Ovary (tissue), 7 donors: ENCODE measurements at regions not wholly inside any gene's neighbourhood (a gene's known extent, or its start where the extent isn't known, plus 50 kb on each side); places are given as distances from the start of the nearest gene placed in this dataset.

Source experiments
- DNase-seq, 5 donors: peaks; one replicate each; pipeline ENCODE4 v3.0.0-alpha.2; 2019 to 2020
- H3K27ac ChIP-seq, 2 donors: fragments of 200-600 bp; one replicate each; pipeline versions ENCODE4 v1.5.1 to v1.8.0; 2019 to 2022
- H3K27me3 ChIP-seq: fragments of 200-600 bp; one replicate; pipeline ENCODE4 v1.8.0; 2022
- H3K36me3 ChIP-seq: fragments of 200-600 bp; sonication (generic); one replicate; pipeline ENCODE4 v1.5.1; 2019
- H3K4me1 ChIP-seq: one replicate; pipeline ENCODE4 v1.8.1; 2013; ENCODE audit warnings: mild to moderate bottlenecking, moderate library complexity; ENCODE audit not compliant: insufficient read depth
- H3K4me3 ChIP-seq: fragments of 200-600 bp; sonication (generic); one replicate; pipeline ENCODE4 v1.5.1; 2017
- H3K9me3 ChIP-seq, 2 donors: fragments of 200-600 bp in 1 of 2; sonication (generic) in 1 of 2; one replicate each; pipeline versions ENCODE4 v1.5.1 to v1.8.1; 2013 to 2019; ENCODE audit warnings: mild to moderate bottlenecking in 1 of 2, moderate library complexity in 1 of 2
- EP300 ChIP-seq: sonication (generic); formaldehyde crosslinking; IDR thresholded peaks from one replicate; pipeline ENCODE4 v1.6.1; 2017; ENCODE audit warnings: antibody characterized with exemption
- POLR2A ChIP-seq: fragments of 450-650 bp; IDR thresholded peaks from one replicate; pipeline ENCODE4 v1.6.1; 2017; ENCODE audit warnings: antibody characterized with exemption, mild to moderate bottlenecking, moderate library complexity
- WGBS, 3 donors: extraction: QIAGEN DNeasy Blood & Tissue Kit in 1 of 3; methylation state at CpG; one replicate each; pipeline versions ENCODE4 v1.1.5 to v1.1.7; 2013 to 2017; 5-methylcytosine and 5-hydroxymethylcytosine counted together
- intact Hi-C, 4 donors: fragments of 100-400 bp; cut with DNase I; formaldehyde crosslinking; loops; one replicate each; pipeline versions ENCODE4 v1.11.0 to v1.15.1; 2022 to 2023
- TF ChIP-seq, protein P1 (sequence below), 3 donors: fragments of 450-650 bp in 2 of 3; fragments of 200-600 bp in 1 of 3; IDR thresholded peaks; one replicate each; pipeline versions ENCODE4 v1.5.1 to v1.8.0; 2016 to 2022; ENCODE audit warnings: antibody characterized with exemption in 3 of 3, mild to moderate bottlenecking in 1 of 3
- donor health status: DM: no; HTN: no; CAD: no; lungs with moderate emphysema.
- donor health status: DM: no; HTN: no; CAD: no.
- donor health status: Bipolar disorder and iron deficiency.
- donor health status: DM: no; HTN: no; CAD: no.
- donor health status: DM: yes; HTN: yes; CAD: no.

DNA sequence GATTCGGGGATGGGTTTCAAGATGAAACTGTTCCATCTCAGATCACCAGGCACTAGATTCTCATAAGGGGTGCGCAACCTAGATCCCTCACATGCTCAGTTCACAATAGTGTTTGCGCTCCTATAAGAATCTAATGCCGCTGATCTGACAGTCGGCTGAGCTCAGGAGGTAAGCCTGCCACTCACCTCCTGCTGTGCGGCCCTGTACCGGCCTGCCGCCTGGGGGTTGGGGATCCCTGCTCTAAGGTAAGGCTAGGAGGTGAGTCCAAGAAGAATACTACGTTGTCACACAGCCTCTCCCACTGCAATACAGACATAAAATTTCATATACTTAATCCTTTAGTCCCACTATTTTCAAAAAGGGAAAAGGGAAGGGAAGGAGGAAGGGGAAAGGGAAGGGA, 213.4 kb upstream of the HCCS start:
- Histone ChIP-seq H3K27ac (no peak overlapping the region), H3K4me1 (no peaks in the 10 kb centered on the region), H3K9me3 (no peaks in the 10 kb centered on the region), H3K4me3 (no peak overlapping the region), H3K36me3 (no peaks in the 10 kb centered on the region), H3K27me3 (no peaks in the 10 kb centered on the region)
- no peak for DNase-seq
- TF ChIP-seq POLR2A (no peak), EP300 (no peak)
- TF ChIP-seq, protein P1, sequence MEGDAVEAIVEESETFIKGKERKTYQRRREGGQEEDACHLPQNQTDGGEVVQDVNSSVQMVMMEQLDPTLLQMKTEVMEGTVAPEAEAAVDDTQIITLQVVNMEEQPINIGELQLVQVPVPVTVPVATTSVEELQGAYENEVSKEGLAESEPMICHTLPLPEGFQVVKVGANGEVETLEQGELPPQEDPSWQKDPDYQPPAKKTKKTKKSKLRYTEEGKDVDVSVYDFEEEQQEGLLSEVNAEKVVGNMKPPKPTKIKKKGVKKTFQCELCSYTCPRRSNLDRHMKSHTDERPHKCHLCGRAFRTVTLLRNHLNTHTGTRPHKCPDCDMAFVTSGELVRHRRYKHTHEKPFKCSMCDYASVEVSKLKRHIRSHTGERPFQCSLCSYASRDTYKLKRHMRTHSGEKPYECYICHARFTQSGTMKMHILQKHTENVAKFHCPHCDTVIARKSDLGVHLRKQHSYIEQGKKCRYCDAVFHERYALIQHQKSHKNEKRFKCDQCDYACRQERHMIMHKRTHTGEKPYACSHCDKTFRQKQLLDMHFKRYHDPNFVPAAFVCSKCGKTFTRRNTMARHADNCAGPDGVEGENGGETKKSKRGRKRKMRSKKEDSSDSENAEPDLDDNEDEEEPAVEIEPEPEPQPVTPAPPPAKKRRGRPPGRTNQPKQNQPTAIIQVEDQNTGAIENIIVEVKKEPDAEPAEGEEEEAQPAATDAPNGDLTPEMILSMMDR (IDR thresholded peaks at IDR 0.05) = no peak
- 67 to 80% (median 79%) methylated on average over 9 of the region's 9 CpGs for WGBS, 3 donors
- intact Hi-C loops = no loop called here

DNA sequence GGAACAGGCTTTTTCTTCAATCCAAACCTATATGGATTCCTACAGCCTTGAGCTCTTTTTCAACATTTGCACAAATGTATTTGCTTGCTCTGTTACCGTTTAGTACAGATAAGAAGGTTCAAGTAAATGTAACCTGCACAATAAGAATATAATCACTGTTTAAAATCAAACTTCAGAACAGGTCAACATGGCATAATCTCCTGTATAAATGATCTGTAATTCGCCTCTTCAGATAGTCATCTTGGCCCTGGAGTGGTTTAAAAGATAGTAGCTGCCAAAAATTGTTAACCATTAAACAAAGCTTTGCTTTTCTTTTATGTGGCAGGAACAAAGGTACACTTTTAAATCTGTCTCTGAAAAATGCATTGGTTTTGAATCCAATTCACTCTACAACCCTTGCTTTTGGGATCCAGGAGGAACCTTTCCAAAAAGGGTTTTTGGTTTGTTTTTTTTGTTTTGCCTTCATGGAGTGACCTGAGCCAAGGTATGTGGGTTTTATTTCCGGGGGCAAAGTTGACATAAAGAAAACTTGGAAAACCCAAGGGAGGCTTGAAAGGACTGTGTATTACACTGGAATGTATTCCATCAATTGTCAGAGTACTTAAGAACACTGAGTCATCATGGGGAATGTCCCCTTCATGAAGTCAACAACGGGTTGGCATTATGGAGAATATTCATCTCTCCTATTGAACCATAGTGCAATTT, 210.4 kb upstream of the HCCS start:
- Histone ChIP-seq H3K36me3 (no peaks in the 10 kb centered on the region), H3K9me3 (no peaks in the 10 kb centered on the region), H3K27ac (no peak overlapping the region), H3K4me3 (no peak overlapping the region), H3K27me3 (no peaks in the 10 kb centered on the region), H3K4me1 (no peaks in the 10 kb centered on the region)
- WGBS, 3 donors = 28 to 32% (median 28%) methylated on average over 4 of the region's 4 CpGs
- DNase-seq = no peak
- intact Hi-C loops = no loop called here
- TF ChIP-seq POLR2A (no peak), EP300 (no peak)
- TF ChIP-seq, protein P1 (IDR thresholded peaks at IDR 0.05) = no peak

DNA sequence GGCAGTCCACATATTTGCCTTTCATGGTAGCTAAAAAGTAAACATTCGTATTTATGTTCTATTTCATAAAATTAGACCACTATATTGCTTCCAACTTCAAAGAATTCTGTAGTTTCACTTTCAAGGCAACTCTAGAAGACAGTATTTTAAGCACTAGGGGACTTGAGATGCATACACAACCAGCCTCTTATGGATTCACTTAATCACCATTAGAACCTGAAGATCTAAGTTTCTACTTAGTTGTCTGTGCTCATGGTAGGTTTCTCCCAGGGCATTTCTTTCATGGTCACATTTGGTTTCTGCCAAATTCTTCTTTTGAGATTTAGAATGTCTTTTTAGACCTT, 209.9 kb upstream of the HCCS start:
- DNase-seq = no peak
- Histone ChIP-seq H3K27me3 (no peaks in the 10 kb centered on the region), H3K4me1 (no peaks in the 10 kb centered on the region), H3K4me3 (no peak overlapping the region), H3K36me3 (no peaks in the 10 kb centered on the region), H3K27ac (no peak overlapping the region), H3K9me3 (no peaks in the 10 kb centered on the region)
- WGBS, 3 donors = 45 to 52% (median 50%) methylated on average over 1 of the region's 1 CpG
- TF ChIP-seq POLR2A (no peak), EP300 (no peak)
- TF ChIP-seq, protein P1 (IDR thresholded peaks at IDR 0.05) = no peak
- intact Hi-C loops = no loop called here

DNA sequence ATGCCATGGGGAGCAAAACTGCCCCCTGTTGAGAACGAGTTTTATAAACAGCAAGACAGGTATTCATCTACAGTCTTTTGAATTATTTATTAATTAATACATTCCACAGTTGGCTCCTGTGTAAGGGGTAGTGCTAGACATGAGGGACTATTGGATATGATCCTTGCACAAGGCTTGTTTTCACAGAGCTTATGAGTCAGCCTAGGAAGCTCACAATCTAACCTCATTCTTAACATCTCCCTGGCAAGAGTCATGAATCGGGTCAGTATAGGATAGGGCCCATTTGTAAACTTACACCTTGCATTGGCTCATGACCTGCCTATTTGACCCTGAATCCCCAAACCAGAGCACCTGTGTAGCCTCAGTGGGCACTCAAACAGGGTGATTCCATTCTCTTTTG, 209.1 kb upstream of the HCCS start:
- Histone ChIP-seq H3K27ac (no peak overlapping the region), H3K27me3 (no peaks in the 10 kb centered on the region), H3K4me1 (no peaks in the 10 kb centered on the region), H3K4me3 (no peak overlapping the region), H3K9me3 (no peaks in the 10 kb centered on the region), H3K36me3 (no peaks in the 10 kb centered on the region)
- 71 to 75% (median 72%) methylated on average over 2 of the region's 2 CpGs for WGBS, 3 donors
- intact Hi-C loops = no loop called here
- no peak for DNase-seq
- TF ChIP-seq EP300 (no peak), POLR2A (no peak)
- TF ChIP-seq, protein P1 (IDR thresholded peaks at IDR 0.05) = no peak
